Lung (tissue), 11 donors: ENCODE measurements at regions not wholly inside any gene's neighbourhood (a gene's known extent, or its start where the extent isn't known, plus 50 kb on each side); places are given as distances from the start of the nearest gene placed in this dataset.

ENCODE experiments used
- ATAC-seq: fragments of 200-7000 bp; cut with Tn5 transposase; one replicate; pipeline ENCODE4 v1.9.1; 2020; ENCODE audit warnings: moderate number of reproducible peaks; ENCODE audit not compliant: insufficient read depth, low FRiP score
- DNase-seq, 3 donors: peaks; one replicate each; pipeline ENCODE4 v3.0.0-alpha.2; 2013 to 2017
- H3K27ac ChIP-seq, 2 donors: one replicate each; pipeline ENCODE4 v1.5.1; 2013; ENCODE audit warnings: mild to moderate bottlenecking in 2 of 2, moderate library complexity in 2 of 2, control low read depth in 1 of 2, inconsistent platforms in 1 of 2, low read depth in 1 of 2, low read length in 1 of 2
- H3K27me3 ChIP-seq, 3 donors: one replicate each; pipeline ENCODE4 v1.5.1; 2013; ENCODE audit warnings: low read length in 2 of 3; ENCODE audit not compliant: control insufficient read depth in 3 of 3, insufficient read depth in 3 of 3
- H3K36me3 ChIP-seq, 4 donors: one replicate each; pipeline ENCODE4 v1.5.1; 2013; ENCODE audit warnings: low read length in 4 of 4, mild to moderate bottlenecking in 1 of 4, moderate library complexity in 1 of 4; ENCODE audit not compliant: control insufficient read depth in 4 of 4, insufficient read depth in 4 of 4
- H3K4me1 ChIP-seq, 5 donors: one replicate each; pipeline ENCODE4 v1.5.1; 2013; ENCODE audit warnings: low read length in 5 of 5, mild to moderate bottlenecking in 2 of 5, moderate library complexity in 1 of 5; ENCODE audit not compliant: control insufficient read depth in 5 of 5, insufficient read depth in 5 of 5
- H3K4me3 ChIP-seq: one replicate; pipeline ENCODE4 v1.5.1; 2013; ENCODE audit warnings: mild to moderate bottlenecking, control low read depth, moderate library complexity
- H3K9ac ChIP-seq, 2 donors: one replicate each; pipeline ENCODE4 v1.5.1; 2013; ENCODE audit warnings: low read length in 2 of 2, control low read depth in 1 of 2; ENCODE audit not compliant: insufficient read depth in 1 of 2
- H3K9me3 ChIP-seq, 4 donors: one replicate each; pipeline ENCODE4 v1.5.1; 2013; ENCODE audit warnings: low read length in 3 of 4, mild to moderate bottlenecking in 1 of 4, moderate library complexity in 1 of 4; ENCODE audit not compliant: control insufficient read depth in 4 of 4, insufficient read depth in 3 of 4
- WGBS, 2 donors: extraction: QIAGEN DNeasy Blood & Tissue Kit; methylation state at CpG; one replicate each; pipeline ENCODE4 v1.1.7; 2013; 5-methylcytosine and 5-hydroxymethylcytosine counted together
- TF ChIP-seq, protein P1 (sequence below): IDR thresholded peaks from 2 replicates; pipeline ENCODE4 v1.5.1; 2012; ENCODE audit warnings: mild to moderate bottlenecking; ENCODE audit errors: control extremely low read depth, extremely low read depth
- donor health status: control.
- donor health status: control.
- donor health status: Bipolar disorder and iron deficiency.
- donor health status: healthy.
- donor health status: DM: yes; HTN: yes; CAD: no.

DNA sequence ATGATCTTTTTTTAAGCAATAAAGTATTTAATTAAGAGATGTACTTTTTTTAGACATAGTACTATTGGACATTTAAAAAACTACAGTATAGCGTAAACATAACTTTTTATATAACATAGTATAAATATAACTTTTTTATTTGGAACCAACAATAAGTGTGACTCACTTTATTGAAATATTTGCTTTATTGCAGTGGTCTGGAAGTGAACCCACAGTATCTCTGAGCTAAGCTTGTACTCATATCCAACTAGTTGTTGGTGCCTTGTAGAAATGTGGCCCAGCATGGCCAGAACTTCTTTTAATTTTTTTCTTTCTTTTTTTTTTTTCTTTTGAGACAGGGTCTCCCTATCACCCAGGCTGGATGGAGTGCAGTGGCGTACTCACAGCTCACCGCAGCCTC is 61.5 kb upstream of the GALNT10 start:
- no peaks in the 10 kb centered on the region for H3K36me3 ChIP-seq
- peaks cover 0 to 2% (median 0%) of the 10 kb centered on the region in 5 donors for H3K4me1 ChIP-seq
- peaks cover 0 to 1% (median 0%) of the 10 kb centered on the region in 4 donors for H3K9me3 ChIP-seq
- ATAC-seq: no peak
- H3K4me3 ChIP-seq: no peak overlapping the region
- no peak for DNase-seq
- no peak overlapping the region for H3K9ac ChIP-seq
- H3K27me3 ChIP-seq: no peaks in the 10 kb centered on the region
- WGBS, 2 donors: 97 to 100% methylated on average over 3 of the region's 3 CpGs
- TF ChIP-seq, protein P1, sequence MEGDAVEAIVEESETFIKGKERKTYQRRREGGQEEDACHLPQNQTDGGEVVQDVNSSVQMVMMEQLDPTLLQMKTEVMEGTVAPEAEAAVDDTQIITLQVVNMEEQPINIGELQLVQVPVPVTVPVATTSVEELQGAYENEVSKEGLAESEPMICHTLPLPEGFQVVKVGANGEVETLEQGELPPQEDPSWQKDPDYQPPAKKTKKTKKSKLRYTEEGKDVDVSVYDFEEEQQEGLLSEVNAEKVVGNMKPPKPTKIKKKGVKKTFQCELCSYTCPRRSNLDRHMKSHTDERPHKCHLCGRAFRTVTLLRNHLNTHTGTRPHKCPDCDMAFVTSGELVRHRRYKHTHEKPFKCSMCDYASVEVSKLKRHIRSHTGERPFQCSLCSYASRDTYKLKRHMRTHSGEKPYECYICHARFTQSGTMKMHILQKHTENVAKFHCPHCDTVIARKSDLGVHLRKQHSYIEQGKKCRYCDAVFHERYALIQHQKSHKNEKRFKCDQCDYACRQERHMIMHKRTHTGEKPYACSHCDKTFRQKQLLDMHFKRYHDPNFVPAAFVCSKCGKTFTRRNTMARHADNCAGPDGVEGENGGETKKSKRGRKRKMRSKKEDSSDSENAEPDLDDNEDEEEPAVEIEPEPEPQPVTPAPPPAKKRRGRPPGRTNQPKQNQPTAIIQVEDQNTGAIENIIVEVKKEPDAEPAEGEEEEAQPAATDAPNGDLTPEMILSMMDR: no peak
- no peak overlapping the region for H3K27ac ChIP-seq

DNA sequence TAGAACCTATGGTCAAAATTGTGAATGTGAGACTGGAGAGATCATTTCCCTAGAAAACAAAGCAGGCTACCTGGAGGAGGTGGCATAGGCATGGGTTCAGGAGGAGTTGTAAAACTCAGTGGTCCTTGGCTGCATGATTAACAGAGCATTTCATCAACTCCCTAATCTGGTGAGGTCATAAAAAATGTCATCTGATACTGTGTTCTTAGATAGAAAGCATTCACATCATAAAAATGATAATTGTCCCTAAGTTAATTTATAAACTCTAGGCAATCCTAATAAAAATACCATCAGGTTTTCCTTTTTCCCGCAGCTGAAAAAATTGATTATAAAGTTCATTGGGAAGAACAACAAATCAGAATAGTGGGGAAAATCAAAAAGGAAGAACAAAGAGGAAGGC is 60.6 kb upstream of the GALNT10 start:
- DNase-seq: no peak
- ATAC-seq: no peak
- TF ChIP-seq, protein P1: no peak
- H3K4me1 ChIP-seq: peaks cover 0 to 2% (median 0%) of the 10 kb centered on the region in 5 donors
- H3K27ac ChIP-seq: no peak overlapping the region
- peaks cover 0 to 1% (median 0%) of the 10 kb centered on the region in 4 donors for H3K9me3 ChIP-seq
- H3K36me3 ChIP-seq: no peaks in the 10 kb centered on the region
- 88 to 91% methylated on average over 1 of the region's 1 CpG for WGBS, 2 donors
- no peak overlapping the region for H3K9ac ChIP-seq
- no peak overlapping the region for H3K4me3 ChIP-seq
- no peaks in the 10 kb centered on the region for H3K27me3 ChIP-seq

DNA sequence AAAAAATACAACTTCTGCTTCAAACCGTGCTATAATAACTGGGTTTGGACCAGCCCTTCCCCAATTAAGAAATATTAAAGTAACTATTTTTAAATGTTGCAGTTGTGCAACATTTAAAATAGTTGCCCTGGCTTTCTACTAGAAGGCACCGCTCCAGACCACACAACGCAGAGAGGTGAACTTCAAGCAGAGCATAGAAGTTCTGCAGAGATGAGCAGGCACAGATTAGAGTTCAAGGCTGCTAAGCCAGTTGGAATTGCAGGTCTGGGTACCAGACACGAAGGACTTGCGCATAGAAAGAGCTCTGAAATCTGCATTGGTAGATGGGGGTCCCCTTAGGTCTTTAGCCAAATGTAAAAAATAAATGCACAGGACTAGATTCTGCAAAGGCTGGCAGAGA is 58.7 kb upstream of the GALNT10 start:
- DNase-seq (no peak), ATAC-seq (no peak)
- Histone ChIP-seq H3K4me3 (no peak overlapping the region), H3K27ac (no peak overlapping the region), H3K9me3 (peaks cover 0 to 1% (median 0%) of the 10 kb centered on the region in 4 donors), H3K4me1 (peaks cover 0 to 2% (median 0%) of the 10 kb centered on the region in 5 donors), H3K36me3 (no peaks in the 10 kb centered on the region), H3K9ac (no peak overlapping the region), H3K27me3 (no peaks in the 10 kb centered on the region)
- TF ChIP-seq, protein P1: no peak
- 69 to 72% methylated on average over 5 of the region's 5 CpGs for WGBS, 2 donors

DNA sequence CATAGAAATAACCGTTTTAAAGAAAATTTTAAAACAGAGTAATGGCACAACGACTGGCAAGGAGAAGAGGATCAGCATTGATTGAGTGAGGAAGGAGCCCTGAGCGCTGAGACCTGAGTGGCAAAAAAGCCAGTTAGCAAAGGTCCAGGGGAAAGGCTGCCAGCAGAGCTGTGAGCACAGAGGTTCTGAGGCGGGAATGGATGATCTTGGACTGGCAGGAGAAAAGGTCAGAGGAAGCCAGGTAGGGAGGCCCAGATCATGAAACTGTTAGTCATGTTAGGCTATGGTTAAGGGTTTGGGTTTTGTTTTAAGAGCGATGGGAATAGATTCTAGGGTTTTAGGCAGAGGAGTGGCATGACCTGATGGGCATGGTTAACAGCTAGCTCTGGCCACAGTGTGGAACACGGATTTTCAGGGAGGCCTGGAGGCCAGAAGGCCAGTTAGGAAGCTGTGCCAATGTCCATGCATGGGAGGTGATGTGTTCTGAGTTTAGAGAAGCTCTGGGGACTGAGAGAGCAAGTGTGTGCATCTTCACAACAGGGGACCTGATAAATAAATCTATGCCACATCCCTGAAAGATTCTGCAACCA is 57.7 kb upstream of the GALNT10 start:
- Histone ChIP-seq H3K36me3 (no peaks in the 10 kb centered on the region), H3K27ac (no peak overlapping the region), H3K27me3 (no peaks in the 10 kb centered on the region), H3K4me1 (peaks cover 0 to 2% (median 0%) of the 10 kb centered on the region in 5 donors), H3K9me3 (peaks cover 0 to 1% (median 0%) of the 10 kb centered on the region in 4 donors), H3K9ac (no peak overlapping the region), H3K4me3 (no peak overlapping the region)
- ATAC-seq (no peak), DNase-seq (no peak)
- TF ChIP-seq, protein P1: no peak
- WGBS, 2 donors: 71 to 85% methylated on average over 6 of the region's 6 CpGs
